GM21576 (cell line): ENCODE measurements at regions not wholly inside any gene's neighbourhood (a gene's known extent, or its start where the extent isn't known, plus 50 kb on each side); places are given as distances from the start of the nearest gene placed in this dataset.
"Not testable (repeated sequence)": the region's sequence is repeated elsewhere in the genome, so short reads cannot be mapped to it uniquely, and the experiment has no call there.

Experiments used
- ATAC-seq: cut with Tn5 transposase; IDR thresholded peaks from one replicate; pipeline ENCODE4 v1.9.1; 2021; ENCODE audit warnings: mild to moderate bottlenecking, moderate library complexity; ENCODE audit not compliant: unreplicated experiment

- no peak for ATAC-seq
Measured at GRCh38 chr18:1103537-1103936, 198.9 kb downstream of the ADCYAP1 start.

GRCh38 chr18:1104181-1104881, 199.7 kb downstream of the ADCYAP1 start:
- no peak for ATAC-seq

- no peak for ATAC-seq
Measured at GRCh38 chr18:1124495-1124894, 219.8 kb downstream of the ADCYAP1 start.

GRCh38 chr18:1133541-1133940, 228.9 kb downstream of the ADCYAP1 start:
- no peak for ATAC-seq

GRCh38 chr18:1147730-1148129, 243.1 kb downstream of the ADCYAP1 start:
- ATAC-seq, result no peak

GRCh38 chr18:1149709-1150108, 245.0 kb downstream of the ADCYAP1 start:
- no peak for ATAC-seq

- no peak for ATAC-seq
Measured at GRCh38 chr18:1150344-1150743, 245.7 kb downstream of the ADCYAP1 start.

- ATAC-seq, result not testable (repeated sequence)
Measured at GRCh38 chr18:1152958-1153357, 248.3 kb downstream of the ADCYAP1 start.

- no peak for ATAC-seq
Measured at GRCh38 chr18:1173593-1173992, 268.9 kb downstream of the ADCYAP1 start.

GRCh38 chr18:1177232-1177631, 272.6 kb downstream of the ADCYAP1 start:
- ATAC-seq, result no peak

GRCh38 chr18:1191341-1191740, 286.7 kb downstream of the ADCYAP1 start:
- ATAC-seq, result no peak

- ATAC-seq, result no peak
Measured at GRCh38 chr18:1213126-1213525, 308.5 kb downstream of the ADCYAP1 start.

- no peak for ATAC-seq
Measured at GRCh38 chr18:1222880-1223279, 318.2 kb downstream of the ADCYAP1 start.

- no peak for ATAC-seq
Measured at GRCh38 chr18:1227025-1227424, 322.4 kb downstream of the ADCYAP1 start.

GRCh38 chr18:1229634-1230033, 325.0 kb downstream of the ADCYAP1 start:
- no peak for ATAC-seq

GRCh38 chr18:1232867-1233266, 328.2 kb downstream of the ADCYAP1 start:
- ATAC-seq, result no peak

- no peak for ATAC-seq
Measured at GRCh38 chr18:1240701-1241100, 336.0 kb downstream of the ADCYAP1 start.

GRCh38 chr18:1244397-1245122, 339.9 kb downstream of the ADCYAP1 start:
- ATAC-seq, result no peak

- ATAC-seq, result no peak
Measured at GRCh38 chr18:1246827-1247226, 342.2 kb downstream of the ADCYAP1 start.

- no peak for ATAC-seq
Measured at GRCh38 chr18:1252534-1252933, 347.9 kb downstream of the ADCYAP1 start.

- no peak for ATAC-seq
Measured at GRCh38 chr18:1252936-1253335, 348.3 kb downstream of the ADCYAP1 start.

GRCh38 chr18:1253827-1254226, 349.2 kb downstream of the ADCYAP1 start:
- ATAC-seq, result no peak
